ENCODE measurements at regions not wholly inside any gene's neighbourhood (a gene's known extent, or its start where the extent isn't known, plus 50 kb on each side); places are given as distances from the start of the nearest gene placed in this dataset.

- intact Hi-C loops (cut with DNase I), result no loop called here
- no peak for DNase-seq (ENCODE audit: missing footprints)
- no peak for ATAC-seq
Measured at GRCh38 chr3:1534252-1534651, 441.4 kb downstream of the CNTN6 start.

- DNase-seq (ENCODE audit: missing footprints) (no peak), ATAC-seq (no peak)
Measured at GRCh38 chr3:1535361-1535760, 442.5 kb downstream of the CNTN6 start.

GRCh38 chr3:1540686-1541085, 447.9 kb downstream of the CNTN6 start:
- ATAC-seq (no peak), DNase-seq (ENCODE audit: missing footprints) (no peak)
- intact Hi-C loops (cut with DNase I), result no loop called here

More at GRCh38 chr3:1535361-1535760, 442.5 kb downstream of the CNTN6 start:
- intact Hi-C loops (cut with DNase I), result no loop called here

GRCh38 chr3:1551741-1552140, 458.9 kb downstream of the CNTN6 start:
- intact Hi-C loops (cut with DNase I), result no loop called here
- ATAC-seq (no peak), DNase-seq (ENCODE audit: missing footprints) (no peak)

- ATAC-seq (no peak), DNase-seq (ENCODE audit: missing footprints) (no peak)
Measured at GRCh38 chr3:1552831-1553230, 460.0 kb downstream of the CNTN6 start.

GRCh38 chr3:1561427-1561826, 468.6 kb downstream of the CNTN6 start:
- intact Hi-C loops (cut with DNase I), result no loop called here
- no peak for ATAC-seq
- DNase-seq (ENCODE audit: missing footprints), result no peak

More at GRCh38 chr3:1552831-1553230, 460.0 kb downstream of the CNTN6 start:
- intact Hi-C loops (cut with DNase I), result no loop called here

- ATAC-seq (no peak), DNase-seq (ENCODE audit: missing footprints) (no peak)
- intact Hi-C loops (cut with DNase I), result no loop called here
Measured at GRCh38 chr3:1571736-1572135, 478.9 kb downstream of the CNTN6 start.

GRCh38 chr3:1576047-1576446, 483.2 kb downstream of the CNTN6 start:
- intact Hi-C loops (cut with DNase I), result no loop called here
- ATAC-seq, result no peak
- DNase-seq (ENCODE audit: missing footprints), result no peak

- DNase-seq (ENCODE audit: missing footprints) (no peak), ATAC-seq (peak; percentile 73)
- intact Hi-C loops (cut with DNase I), result no loop called here
Measured at GRCh38 chr3:1578124-1578806, 485.4 kb downstream of the CNTN6 start.

- ATAC-seq (no peak), DNase-seq (ENCODE audit: missing footprints) (peak; percentile 41)
- intact Hi-C loops (cut with DNase I), result no loop called here
Measured at GRCh38 chr3:1583044-1583443, 490.2 kb downstream of the CNTN6 start.

GRCh38 chr3:1587426-1587825, 494.6 kb downstream of the CNTN6 start:
- intact Hi-C loops (cut with DNase I), result no loop called here
- DNase-seq (ENCODE audit: missing footprints) (no peak), ATAC-seq (no peak)

- no peak for DNase-seq (ENCODE audit: missing footprints)
- no peak for ATAC-seq
- intact Hi-C loops (cut with DNase I), result no loop called here
Measured at GRCh38 chr3:1591327-1592028, 498.7 kb downstream of the CNTN6 start.

GRCh38 chr3:1594940-1595339, 502.1 kb downstream of the CNTN6 start:
- ATAC-seq, result no peak

GRCh38 chr3:1600206-1600605, 498.5 kb upstream of the CNTN4 start:
- intact Hi-C loops (cut with DNase I), result no loop called here
- ATAC-seq (no peak), DNase-seq (ENCODE audit: missing footprints) (no peak)

More at GRCh38 chr3:1594940-1595339, 502.1 kb downstream of the CNTN6 start:
- intact Hi-C loops (cut with DNase I), result no loop called here
- DNase-seq (ENCODE audit: missing footprints), result no peak

GRCh38 chr3:1600700-1601418, 497.8 kb upstream of the CNTN4 start:
- ATAC-seq, result no peak
- DNase-seq (ENCODE audit: missing footprints), result no peak
- intact Hi-C loops (cut with DNase I), result no loop called here

GRCh38 chr3:1609416-1609815, 489.2 kb upstream of the CNTN4 start:
- intact Hi-C loops (cut with DNase I), result no loop called here
- ATAC-seq, result no peak

GRCh38 chr3:1611824-1612223, 486.8 kb upstream of the CNTN4 start:
- ATAC-seq (no peak), DNase-seq (ENCODE audit: missing footprints) (no peak)
- intact Hi-C loops (cut with DNase I), result no loop called here

More at GRCh38 chr3:1609416-1609815, 489.2 kb upstream of the CNTN4 start:
- no peak for DNase-seq (ENCODE audit: missing footprints)

- ATAC-seq, result no peak
- intact Hi-C loops (cut with DNase I), result no loop called here
- no peak for DNase-seq (ENCODE audit: missing footprints)
Measured at GRCh38 chr3:1613962-1614361, 484.7 kb upstream of the CNTN4 start.

GRCh38 chr3:1616744-1617143, 481.9 kb upstream of the CNTN4 start:
- intact Hi-C loops (cut with DNase I), result no loop called here
- no peak for ATAC-seq
- DNase-seq (ENCODE audit: missing footprints), result no peak

GRCh38 chr3:1623896-1624295, 474.8 kb upstream of the CNTN4 start:
- no peak for ATAC-seq
- intact Hi-C loops (cut with DNase I), result no loop called here
- no peak for DNase-seq (ENCODE audit: missing footprints)

Data from Right ventricle myocardium inferior (tissue), 1 donor.